GM12891 (cell line): ENCODE measurements at regions not wholly inside any gene's neighbourhood (a gene's known extent, or its start where the extent isn't known, plus 50 kb on each side); places are given as distances from the start of the nearest gene placed in this dataset.

ENCODE experiments used
- DNase-seq: peaks from one replicate; pipeline ENCODE4 v3.0.0; 2011; ENCODE audit warnings: low spot score; ENCODE audit not compliant: insufficient read length
- FAIRE-seq: peaks from 2 replicates; lab custom pipeline; 2011; peaks lifted over from hg19 to GRCh38; lab: Jason Lieb, UNC
- PAX5 ChIP-seq: IDR thresholded peaks from 2 replicates; pipeline ENCODE4 v1.6.1; 2011; ENCODE audit warnings: low read length, moderate library complexity, mild to moderate bottlenecking; ENCODE audit not compliant: insufficient read depth, severe bottlenecking
- POLR2A ChIP-seq: IDR thresholded peaks from 2 replicates; pipeline ENCODE4 v1.6.1; 2011; ENCODE audit warnings: low read depth, low read length, control low read depth
- POLR2AphosphoS5 ChIP-seq: IDR thresholded peaks from 2 replicates; pipeline ENCODE4 v1.6.1; 2011; ENCODE audit warnings: low read depth, low read length, control low read depth
- POU2F2 ChIP-seq: IDR thresholded peaks from 2 replicates; pipeline ENCODE4 v1.6.1; 2011; ENCODE audit warnings: low read depth, mild to moderate bottlenecking, control low read depth, low read length, moderate library complexity
- SPI1 ChIP-seq: IDR thresholded peaks from 2 replicates; pipeline ENCODE4 v1.6.1; 2011; ENCODE audit warnings: low read depth, low read length, control low read depth
- TAF1 ChIP-seq: IDR thresholded peaks from 2 replicates; pipeline ENCODE4 v1.6.1; 2011; ENCODE audit warnings: low read depth, low read length, control low read depth

DNA sequence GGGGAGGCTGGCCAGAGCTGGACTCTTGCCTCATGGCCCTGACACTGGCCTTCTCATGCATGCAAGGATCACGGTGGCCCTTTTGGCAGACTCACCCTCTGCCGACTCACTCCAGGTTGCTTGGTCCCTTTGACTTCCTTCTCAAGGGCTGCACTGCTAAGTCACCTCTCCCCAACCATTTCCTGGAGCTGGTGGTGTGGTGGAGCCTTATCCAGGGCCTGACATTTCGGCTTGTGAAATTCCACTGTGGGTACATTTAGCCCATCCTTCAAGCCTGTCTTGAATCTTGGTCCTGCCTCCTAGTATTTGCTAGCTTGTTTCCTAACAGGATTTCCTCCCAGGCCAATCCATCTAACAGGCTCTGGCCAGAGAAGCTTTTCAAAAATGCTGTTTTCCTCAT, 52.6 kb upstream of the JUN start:
- FAIRE-seq, result no peak
- DNase-seq, result no peak

DNA sequence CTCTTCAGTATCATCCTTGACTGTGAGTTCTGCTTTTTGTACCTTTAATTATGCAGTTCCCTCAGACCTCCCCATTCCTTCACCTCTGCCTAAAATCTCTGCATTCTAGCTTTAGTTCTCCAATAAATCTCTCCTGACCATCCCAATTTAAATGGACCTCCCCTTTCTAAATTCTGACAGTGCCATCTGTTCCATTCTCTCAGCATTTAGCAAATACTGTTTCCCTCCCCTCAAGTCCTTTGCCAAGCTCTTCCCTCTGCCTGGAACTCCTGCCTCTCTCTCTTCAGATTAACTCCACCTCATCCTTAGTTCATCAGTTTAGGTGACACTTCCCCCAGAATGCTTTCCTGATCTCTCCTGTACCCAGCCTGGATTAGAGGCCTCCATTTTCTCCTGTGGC, 54.0 kb upstream of the JUN start:
- no peak for FAIRE-seq
- no peak for DNase-seq

More for the DNA sequence above, 52.6 kb upstream of the JUN start:
- TF ChIP-seq POU2F2 (no peak), PAX5 (no peak), TAF1 (no peak), POLR2AphosphoS5 (no peak), SPI1 (no peak), POLR2A (no peak)

DNA sequence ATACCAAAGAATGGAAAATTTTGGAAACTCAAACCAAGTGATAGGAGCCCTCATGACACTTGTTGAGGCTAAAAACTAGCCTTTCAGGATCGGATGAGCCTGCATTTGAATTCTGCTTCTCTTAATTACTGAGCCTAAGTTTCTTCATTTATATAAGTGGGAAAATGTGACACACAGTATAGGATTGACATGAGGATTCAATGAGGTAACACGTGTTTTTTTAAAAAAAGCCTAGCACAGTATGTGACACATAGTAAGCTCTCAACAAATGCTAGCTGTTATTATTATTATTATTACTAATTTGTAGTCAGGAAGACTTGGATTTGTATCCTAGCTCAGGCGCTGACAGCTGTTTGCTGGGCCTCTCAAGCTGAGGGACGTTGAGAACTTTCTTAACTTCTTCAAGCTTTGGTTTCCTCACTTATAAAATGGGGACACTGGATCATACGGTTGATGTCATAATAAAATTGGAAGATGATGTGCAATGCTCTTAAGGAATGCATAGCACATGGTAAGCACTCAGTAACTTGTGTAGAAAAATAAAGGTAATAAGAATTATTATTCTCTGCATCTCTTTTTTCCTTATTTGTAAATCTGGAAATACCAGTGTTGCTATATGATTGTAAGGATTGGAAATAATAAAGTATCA, 55.4 kb upstream of the JUN start:
- no peak for FAIRE-seq
- no peak for TF ChIP-seq POU2F2
- TF ChIP-seq POLR2A, result no peak
- no peak for TF ChIP-seq SPI1
- TF ChIP-seq TAF1, result no peak
- no peak for TF ChIP-seq POLR2AphosphoS5
- no peak for TF ChIP-seq PAX5
- DNase-seq, result no peak

More for the DNA sequence above, 54.0 kb upstream of the JUN start:
- TF ChIP-seq POU2F2 (no peak), SPI1 (no peak), POLR2AphosphoS5 (no peak), PAX5 (no peak), TAF1 (no peak), POLR2A (no peak)

DNA sequence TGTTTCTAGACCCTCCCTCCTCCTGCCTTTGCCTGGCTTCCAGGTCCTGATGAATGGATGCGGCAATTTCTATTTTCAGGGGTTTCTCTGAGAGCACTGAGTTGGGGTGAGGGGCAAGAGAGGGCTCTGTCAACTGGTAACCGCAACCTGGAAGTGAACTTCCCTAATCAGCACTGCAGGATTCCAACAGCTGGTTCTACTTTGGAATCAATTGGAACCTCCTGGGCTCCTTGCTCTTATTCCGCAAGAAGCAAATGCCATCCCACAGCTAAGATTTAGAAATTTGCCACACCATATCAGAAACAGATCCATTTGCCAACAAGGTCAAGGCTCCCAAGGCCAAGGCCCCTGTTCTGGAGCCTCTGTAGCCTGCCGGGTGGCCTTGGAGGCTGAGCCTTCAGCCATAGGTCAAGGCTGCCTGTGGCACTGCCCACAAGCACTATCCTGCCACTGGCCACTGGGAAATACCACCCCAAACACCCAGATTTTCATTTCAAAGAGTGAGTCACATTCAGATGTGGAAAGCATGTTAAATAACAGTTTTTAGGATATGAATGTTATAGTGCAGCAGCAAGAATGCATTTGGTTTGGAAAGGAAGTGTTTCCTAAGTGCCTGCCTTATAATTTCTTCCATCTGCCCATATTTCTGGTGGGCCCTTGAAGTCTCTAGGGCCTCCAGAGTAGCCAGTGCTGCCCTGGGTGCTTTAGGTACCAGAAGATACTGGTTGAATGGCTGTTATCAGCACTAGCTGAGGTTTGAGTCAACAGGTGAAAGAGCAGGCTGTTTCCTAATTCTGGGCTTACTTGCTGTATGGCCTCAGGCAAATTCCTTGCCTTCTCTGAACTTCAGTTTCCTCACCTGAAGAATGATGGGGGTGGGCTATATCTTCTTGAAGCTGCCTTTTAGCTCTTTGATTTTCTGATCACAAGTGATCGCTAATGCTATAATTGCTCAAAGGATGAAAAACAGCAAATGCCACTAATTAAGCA, 56.3 kb upstream of the JUN start:
- TF ChIP-seq TAF1 (no peak), PAX5 (no peak)
- FAIRE-seq, result no peak
- DNase-seq, result no peak

DNA sequence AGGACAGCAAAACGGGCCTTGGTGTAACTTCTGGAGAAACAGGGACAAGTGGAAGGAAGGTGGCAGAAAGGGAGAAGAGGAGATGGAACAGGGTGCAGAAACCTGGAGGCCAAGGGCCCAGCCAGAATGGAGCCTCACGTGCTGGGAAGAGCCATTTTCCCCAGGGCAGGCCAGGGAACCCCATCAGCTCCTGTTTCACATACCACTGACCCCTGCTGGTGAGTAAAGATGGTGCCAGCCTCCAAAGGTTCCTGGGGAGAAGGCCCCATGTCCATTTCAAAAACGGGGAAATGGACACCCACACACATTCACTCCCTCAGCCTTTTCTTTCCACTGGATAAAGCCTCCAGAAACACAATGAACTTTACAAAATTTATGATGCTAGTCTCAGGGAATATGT, 57.6 kb upstream of the JUN start:
- no peak for FAIRE-seq
- no peak for DNase-seq
- no peak for TF ChIP-seq TAF1
- no peak for TF ChIP-seq POLR2AphosphoS5
- no peak for TF ChIP-seq POU2F2
- no peak for TF ChIP-seq PAX5
- TF ChIP-seq SPI1, result no peak
- TF ChIP-seq POLR2A, result no peak

DNA sequence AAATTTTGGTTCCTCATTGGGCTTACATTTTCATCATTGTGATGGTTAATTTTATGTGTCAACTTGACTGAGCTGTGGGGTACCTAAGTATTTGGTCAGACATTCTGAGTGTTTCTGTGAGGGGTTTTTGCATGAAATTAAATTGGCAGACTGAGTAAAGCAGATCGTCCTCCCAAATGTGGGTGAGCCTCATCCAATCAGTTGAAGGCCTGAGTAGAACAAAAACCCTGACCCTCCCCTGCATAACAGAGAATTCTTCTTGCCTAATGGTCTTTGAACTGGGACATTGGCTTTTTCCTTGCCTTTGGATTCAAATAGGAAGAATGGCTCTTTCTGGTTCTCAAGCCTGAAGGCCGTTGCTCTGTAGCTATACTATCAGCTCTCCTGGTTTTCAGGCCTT, 59.1 kb upstream of the JUN start:
- no peak for DNase-seq
- no peak for FAIRE-seq
- no peak for TF ChIP-seq POLR2AphosphoS5

DNA sequence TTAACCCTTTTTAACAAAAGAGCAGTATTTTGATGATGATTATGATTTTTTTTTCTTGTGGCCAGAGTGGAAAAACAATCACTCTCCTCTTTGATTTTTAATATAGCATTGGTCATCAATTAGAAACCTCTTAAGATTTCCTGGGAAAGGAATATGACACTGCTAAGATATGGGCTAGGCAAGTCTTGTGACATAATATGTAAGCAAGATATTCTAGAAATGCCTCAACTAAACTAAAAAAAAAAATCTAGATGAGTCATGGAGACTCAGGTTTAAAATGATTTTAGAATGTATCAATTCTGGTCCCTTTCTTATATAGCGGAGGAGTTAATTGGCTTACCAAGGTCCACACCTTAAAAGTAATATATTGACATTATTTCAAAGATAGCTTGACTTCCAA, 60.3 kb upstream of the JUN start:
- TF ChIP-seq TAF1, result no peak
- TF ChIP-seq POLR2A, result no peak
- no peak for TF ChIP-seq POLR2AphosphoS5
- TF ChIP-seq SPI1, result no peak
- TF ChIP-seq POU2F2, result no peak
- no peak for TF ChIP-seq PAX5
- FAIRE-seq, result no peak
- no peak for DNase-seq

DNA sequence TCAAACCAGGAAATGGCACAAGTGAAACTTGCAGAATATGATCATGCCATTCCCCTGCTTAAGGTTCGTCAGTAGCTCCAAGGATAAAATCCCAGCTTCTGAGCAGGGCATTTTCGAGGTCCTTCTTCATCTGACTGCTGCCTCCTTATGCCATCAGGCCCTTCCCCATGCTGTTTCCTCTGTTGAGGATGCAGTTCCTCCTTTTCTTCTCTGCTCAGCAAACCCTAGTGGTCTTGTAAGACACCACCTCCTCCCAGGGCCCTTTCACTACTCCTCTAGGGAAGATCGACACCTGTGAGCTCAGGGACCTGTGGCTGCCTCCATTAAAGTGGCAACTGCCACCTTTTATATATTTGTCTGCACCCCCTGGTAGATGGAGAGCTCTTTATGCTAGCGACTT, 62.1 kb upstream of the JUN start:
- no peak for DNase-seq
- FAIRE-seq, result no peak
- TF ChIP-seq POLR2AphosphoS5, result no peak
- no peak for TF ChIP-seq PAX5
- TF ChIP-seq POU2F2, result no peak
- TF ChIP-seq SPI1, result peak; percentile 17; the same call in 1 of the 2 replicates

DNA sequence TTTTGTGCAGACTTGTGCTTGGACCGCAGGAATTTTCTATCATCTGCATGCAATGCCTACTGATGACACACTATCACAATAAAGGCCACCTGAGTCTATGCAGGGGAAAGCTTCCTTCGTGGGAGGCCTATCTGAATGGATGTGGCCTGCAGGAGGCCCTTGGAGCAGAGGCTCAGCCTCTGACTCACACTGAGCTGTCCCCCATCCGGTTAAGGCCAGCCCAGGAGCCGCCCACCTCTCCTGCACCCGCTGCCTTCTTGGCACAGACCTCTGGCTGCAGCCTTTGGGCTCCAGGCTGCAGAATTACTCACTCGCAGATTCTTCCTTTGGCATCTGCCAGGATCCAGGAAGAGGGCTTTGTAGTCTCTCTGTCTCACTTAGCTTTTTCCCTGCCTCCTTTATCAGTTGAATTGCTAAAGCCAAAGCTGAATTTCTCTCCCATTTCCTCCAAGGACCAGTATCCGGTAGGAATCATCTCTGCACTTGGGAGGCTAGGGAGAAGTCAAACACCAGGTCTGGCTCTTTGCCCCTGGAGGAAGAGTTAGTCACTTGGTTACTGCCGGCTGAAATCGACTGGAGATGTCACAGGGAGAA, 65.1 kb upstream of the JUN start:
- DNase-seq, result no peak

More for the DNA sequence above, 65.1 kb upstream of the JUN start:
- FAIRE-seq, result no peak
- TF ChIP-seq POLR2AphosphoS5 (no peak), POU2F2 (no peak), TAF1 (no peak), PAX5 (no peak), SPI1 (no peak), POLR2A (no peak)
